HepG2 (cell line): ENCODE measurements at regions not wholly inside any gene's neighbourhood (a gene's known extent, or its start where the extent isn't known, plus 50 kb on each side); places are given as distances from the start of the nearest gene placed in this dataset.

Source experiments
- ATAC-seq: fragments of 200-7000 bp; cut with Tn5 transposase; 3 replicates; pipeline ENCODE4 v1.9.1; 2020; ENCODE audit warnings: mild to moderate bottlenecking, moderate library complexity
- BruUV-seq: library from RNA; stranded (reverse); fragments of 400-500 nt; replicated peaks from 2 replicates; lab custom pipeline; 2021; lab: Mats Ljungman, UMichigan
- CTCF ChIA-PET: fragments of 300-600 bp; formaldehyde crosslinking; extraction: SDS; loops from one replicate; lab custom pipeline; 2021; ENCODE audit warnings: low total read pairs, inconsistent platforms, low intra/inter-chr PET ratio; lab: Yijun Ruan, JAX
- POLR2A ChIA-PET: fragments of 350-600 bp; sonication (Branson Sonifier 250); formaldehyde crosslinking; loops from one replicate; lab custom pipeline; 2020; ENCODE audit warnings: antibody characterized with exemption, inconsistent platforms; lab: Yijun Ruan, JAX
- DNase-seq: peaks from one replicate; pipeline ENCODE4 v3.0.0-alpha.2; 2015; ENCODE audit warnings: low spot score
- FAIRE-seq: peaks from 3 replicates; lab custom pipeline; 2011; peaks lifted over from hg19 to GRCh38; lab: Jason Lieb, UNC
- H2AFZ ChIP-seq: one replicate; pipeline ENCODE4 v1.6.1; 2011; ENCODE audit warnings: low read length, inconsistent platforms
- H3K27ac ChIP-seq: fragments of 300-600 bp; 3 replicates; pipeline ENCODE4 v1.8.0; 2011; ENCODE audit warnings: mixed run types, mild to moderate bottlenecking, mixed read lengths, low read length, inconsistent platforms; ENCODE audit not compliant: insufficient read depth; ENCODE audit errors: extremely low read length
- H3K27me3 ChIP-seq, 2 experiments: fragments of 200-600 bp in 1 of 2; 2 replicates in 1 of 2; 3 replicates in 1 of 2; pipeline versions ENCODE4 v1.6.0 to v1.8.0; 2011; ENCODE audit warnings: low read length in 2 of 2, mild to moderate bottlenecking in 2 of 2, moderate library complexity in 2 of 2, inconsistent platforms in 1 of 2; ENCODE audit not compliant: insufficient read depth in 2 of 2, control insufficient read depth in 1 of 2
- H3K36me3 ChIP-seq, 2 experiments: fragments of 200-600 bp in 1 of 2; replicated peaks in 1 of 2; 2 replicates in 1 of 2; 3 replicates in 1 of 2; pipeline versions ENCODE4 v1.5.1 to v1.8.0; 2011; ENCODE audit warnings: low read length in 2 of 2, inconsistent platforms in 1 of 2; ENCODE audit not compliant: insufficient read depth in 2 of 2, control insufficient read depth in 1 of 2
- H3K4me1 ChIP-seq: 2 replicates; pipeline ENCODE4 v1.5.1; 2012; ENCODE audit warnings: low read length, inconsistent platforms; ENCODE audit not compliant: insufficient read depth
- H3K4me2 ChIP-seq: 2 replicates; pipeline ENCODE4 v1.6.0; 2011; ENCODE audit warnings: low read depth, low read length, inconsistent platforms
- H3K4me3 ChIP-seq, 3 experiments: fragments of 200-600 bp in 1 of 3; sonication (generic), shearing (Covaris generic) in 1 of 3; replicated peaks in 1 of 3; 2 replicates each; pipeline ENCODE4 v1.5.1; 2011 to 2016; ENCODE audit warnings: low read length in 3 of 3, inconsistent platforms in 2 of 3, low read depth in 2 of 3, mild to moderate bottlenecking in 2 of 3, control low read depth in 1 of 3, mixed read lengths in 1 of 3; ENCODE audit not compliant: insufficient read depth in 1 of 3
- H3K79me2 ChIP-seq: one replicate; pipeline ENCODE4 v1.6.1; 2011; ENCODE audit warnings: low read length, inconsistent platforms; ENCODE audit not compliant: insufficient read depth
- H3K9ac ChIP-seq: 2 replicates; pipeline ENCODE4 v1.6.0; 2011; ENCODE audit warnings: mild to moderate bottlenecking, low read depth, low read length, inconsistent platforms; ENCODE audit not compliant: insufficient read depth
- H3K9me3 ChIP-seq: 2 replicates; pipeline ENCODE4 v1.5.1; 2012; ENCODE audit warnings: mild to moderate bottlenecking, low read length
- H4K20me1 ChIP-seq: 2 replicates; pipeline ENCODE4 v1.6.0; 2011; ENCODE audit warnings: inconsistent platforms, mild to moderate bottlenecking, low read length, moderate library complexity; ENCODE audit not compliant: insufficient read depth
- AGO1 ChIP-seq: fragments of 200-400 bp; formaldehyde crosslinking; IDR thresholded peaks from 2 replicates; pipeline ENCODE4 v1.6.1; 2017; ENCODE audit warnings: mild to moderate bottlenecking, low read depth, low read length, moderate library complexity; ENCODE audit not compliant: poor library complexity, severe bottlenecking
- CHCHD3 ChIP-seq: sonication (generic); formaldehyde crosslinking; IDR thresholded peaks from 2 replicates; pipeline ENCODE4 v1.8.0; 2022; ENCODE audit warnings: mild to moderate bottlenecking, missing genetic modification reagents, moderate library complexity
- FLYWCH1 ChIP-seq: sonication (generic); formaldehyde crosslinking; IDR thresholded peaks from 2 replicates; pipeline ENCODE4 v1.8.1; 2023; ENCODE audit warnings: mild to moderate bottlenecking, missing genetic modification reagents
- GFI1 ChIP-seq: sonication (generic); formaldehyde crosslinking; IDR thresholded peaks from 2 replicates; pipeline ENCODE4 v1.5.0; 2020; ENCODE audit warnings: missing genetic modification reagents, mild to moderate bottlenecking, borderline replicate concordance
- JUN ChIP-seq: sonication (generic); formaldehyde crosslinking; IDR thresholded peaks from 2 replicates; pipeline ENCODE4 v1.4.0; 2020; ENCODE audit warnings: mild to moderate bottlenecking, missing genetic modification reagents
- NFE2L1 ChIP-seq: sonication (generic); formaldehyde crosslinking; IDR thresholded peaks from 2 replicates; pipeline ENCODE4 v1.4.0; 2020; ENCODE audit warnings: missing genetic modification reagents, mild to moderate bottlenecking, borderline replicate concordance
- POGZ ChIP-seq: sonication (generic); formaldehyde crosslinking; IDR thresholded peaks from 2 replicates; pipeline ENCODE4 v1.4.0; 2020; ENCODE audit warnings: mild to moderate bottlenecking, missing genetic modification reagents
- RARG ChIP-seq: sonication (generic); formaldehyde crosslinking; IDR thresholded peaks from 2 replicates; pipeline ENCODE4 v1.4.0; 2020; ENCODE audit warnings: low read depth, mild to moderate bottlenecking, missing genetic modification reagents
- RELA ChIP-seq: sonication (generic); formaldehyde crosslinking; IDR thresholded peaks from 2 replicates; pipeline ENCODE4 v1.4.0; 2020; ENCODE audit warnings: missing genetic modification reagents
- SAFB2 ChIP-seq: sonication (generic); formaldehyde crosslinking; IDR thresholded peaks from 2 replicates; pipeline ENCODE4 v1.5.1; 2020; ENCODE audit warnings: missing genetic modification reagents, low read depth, mild to moderate bottlenecking, borderline replicate concordance
- SIN3B ChIP-seq: fragments of 150-350 bp; IDR thresholded peaks from 2 replicates; pipeline ENCODE4 v1.6.1; 2014; ENCODE audit warnings: low read length
- SRSF4 ChIP-seq: fragments of 200-400 bp; formaldehyde crosslinking; IDR thresholded peaks from one replicate; pipeline ENCODE4 v1.6.1; 2018; ENCODE audit warnings: mild to moderate bottlenecking, low read depth, low read length, moderate library complexity; ENCODE audit not compliant: poor library complexity, severe bottlenecking
- ZBTB8A ChIP-seq: sonication (generic); formaldehyde crosslinking; IDR thresholded peaks from 2 replicates; pipeline ENCODE4 v1.4.0; 2020; ENCODE audit warnings: mild to moderate bottlenecking, low read depth, missing genetic modification reagents, borderline replicate concordance
- WGBS: methylation state at CpG from one replicate; pipeline ENCODE4 v1.1.6; 2017; ENCODE audit warnings: low lambda C conversion rate; 5-methylcytosine and 5-hydroxymethylcytosine counted together
- in situ Hi-C: cut with HindIII; loops from 2 replicates; pipeline ENCODE4 v1.10.0; 2017; ENCODE audit warnings: low pct_unique_long_range_greater_than_20kb; ENCODE audit not compliant: extremely low pct_ligation_motif_present
- intact Hi-C: fragments of 100-400 bp; cut with micrococcal nuclease; formaldehyde crosslinking; loops from one replicate; pipeline ENCODE4 v1.10.0; 2022; ENCODE audit not compliant: unreplicated experiment
- TF ChIP-seq, protein P1 (sequence below): sonication (generic); formaldehyde crosslinking; IDR thresholded peaks from 2 replicates; pipeline ENCODE4 v1.5.0; 2020; ENCODE audit warnings: mild to moderate bottlenecking, missing genetic modification reagents, moderate library complexity
- TF ChIP-seq, protein P2 (sequence below): sonication (generic); formaldehyde crosslinking; IDR thresholded peaks from 2 replicates; pipeline ENCODE4 v1.4.0; 2020; ENCODE audit warnings: missing genetic modification reagents, borderline replicate concordance
- TF ChIP-seq, protein P3 (sequence below): IDR thresholded peaks from 2 replicates; pipeline ENCODE4 v1.6.1; 2016; ENCODE audit warnings: missing compliant biosample characterization, missing genetic modification reagents, borderline replicate concordance
- TF ChIP-seq, protein P4 (sequence below): IDR thresholded peaks from 2 replicates; pipeline ENCODE4 v1.6.1; 2012; ENCODE audit warnings: low read depth, low read length, improper control_type of control experiment

DNA sequence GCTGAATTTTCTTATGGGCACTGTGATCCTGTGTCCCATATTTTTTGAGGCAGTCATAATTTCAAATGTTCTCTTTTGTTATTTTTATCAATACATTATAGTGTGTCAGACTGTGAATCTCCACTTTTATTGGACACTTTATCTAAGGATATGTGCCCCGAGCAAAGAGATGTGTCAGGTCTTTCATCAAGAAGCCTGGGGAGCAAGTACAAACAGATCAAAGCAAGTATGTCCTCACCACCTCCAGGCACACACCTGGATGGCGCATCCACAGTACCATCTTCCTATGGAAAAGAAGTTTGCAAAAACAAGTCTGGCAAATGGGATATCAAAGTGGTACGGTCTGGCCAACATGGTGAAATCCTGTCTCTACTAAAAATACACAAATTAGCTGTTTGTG is 81.0 kb upstream of the ZNF236 start:
- Histone ChIP-seq H3K79me2 (no peaks in the 10 kb centered on the region), H3K36me3 (no peaks in the 10 kb centered on the region), H3K9ac (no peak overlapping the region), H4K20me1 (no peaks in the 10 kb centered on the region), H3K4me2 (no peak overlapping the region), H3K4me1 (no peaks in the 10 kb centered on the region), H3K9me3 (no peaks in the 10 kb centered on the region), H3K27ac (no peak overlapping the region), H3K27me3 (peaks cover under 1 to 2% of the 10 kb centered on the region in 2 experiments; a peak in 3 of 5 replicates), H3K4me3 (no peak overlapping the region), H2AFZ (no peak overlapping the region)
- ATAC-seq (no peak), DNase-seq (no peak), FAIRE-seq (no peak)
- intact Hi-C loops (loop anchor here (2.0 kb wide), 1 partner anchor 29 kb away; no protein-coding TSS in a partner anchor), in situ Hi-C loops (no loop called here)
- no TSS peak for BruUV-seq
- WGBS, result 35% methylated on average over 3 of the region's 3 CpGs
- ChIA-PET CTCF (no interaction called here), POLR2A (no interaction called here)
- TF ChIP-seq FLYWCH1 (CRISPR knock-in tag) (no peak), RELA (CRISPR knock-in tag) (no peak), SAFB2 (no peak), ZBTB8A (CRISPR knock-in tag) (no peak), SIN3B (no peak), NFE2L1 (CRISPR knock-in tag) (no peak), AGO1 (no peak), JUN (CRISPR knock-in tag) (no peak), SRSF4 (no peak), CHCHD3 (CRISPR knock-in tag) (no peak), POGZ (CRISPR knock-in tag) (no peak), GFI1 (CRISPR knock-in tag) (no peak), RARG (CRISPR knock-in tag) (no peak)
- TF ChIP-seq, protein P1, sequence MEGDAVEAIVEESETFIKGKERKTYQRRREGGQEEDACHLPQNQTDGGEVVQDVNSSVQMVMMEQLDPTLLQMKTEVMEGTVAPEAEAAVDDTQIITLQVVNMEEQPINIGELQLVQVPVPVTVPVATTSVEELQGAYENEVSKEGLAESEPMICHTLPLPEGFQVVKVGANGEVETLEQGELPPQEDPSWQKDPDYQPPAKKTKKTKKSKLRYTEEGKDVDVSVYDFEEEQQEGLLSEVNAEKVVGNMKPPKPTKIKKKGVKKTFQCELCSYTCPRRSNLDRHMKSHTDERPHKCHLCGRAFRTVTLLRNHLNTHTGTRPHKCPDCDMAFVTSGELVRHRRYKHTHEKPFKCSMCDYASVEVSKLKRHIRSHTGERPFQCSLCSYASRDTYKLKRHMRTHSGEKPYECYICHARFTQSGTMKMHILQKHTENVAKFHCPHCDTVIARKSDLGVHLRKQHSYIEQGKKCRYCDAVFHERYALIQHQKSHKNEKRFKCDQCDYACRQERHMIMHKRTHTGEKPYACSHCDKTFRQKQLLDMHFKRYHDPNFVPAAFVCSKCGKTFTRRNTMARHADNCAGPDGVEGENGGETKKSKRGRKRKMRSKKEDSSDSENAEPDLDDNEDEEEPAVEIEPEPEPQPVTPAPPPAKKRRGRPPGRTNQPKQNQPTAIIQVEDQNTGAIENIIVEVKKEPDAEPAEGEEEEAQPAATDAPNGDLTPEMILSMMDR (CRISPR knock-in tag), result no peak
- TF ChIP-seq, protein P2, sequence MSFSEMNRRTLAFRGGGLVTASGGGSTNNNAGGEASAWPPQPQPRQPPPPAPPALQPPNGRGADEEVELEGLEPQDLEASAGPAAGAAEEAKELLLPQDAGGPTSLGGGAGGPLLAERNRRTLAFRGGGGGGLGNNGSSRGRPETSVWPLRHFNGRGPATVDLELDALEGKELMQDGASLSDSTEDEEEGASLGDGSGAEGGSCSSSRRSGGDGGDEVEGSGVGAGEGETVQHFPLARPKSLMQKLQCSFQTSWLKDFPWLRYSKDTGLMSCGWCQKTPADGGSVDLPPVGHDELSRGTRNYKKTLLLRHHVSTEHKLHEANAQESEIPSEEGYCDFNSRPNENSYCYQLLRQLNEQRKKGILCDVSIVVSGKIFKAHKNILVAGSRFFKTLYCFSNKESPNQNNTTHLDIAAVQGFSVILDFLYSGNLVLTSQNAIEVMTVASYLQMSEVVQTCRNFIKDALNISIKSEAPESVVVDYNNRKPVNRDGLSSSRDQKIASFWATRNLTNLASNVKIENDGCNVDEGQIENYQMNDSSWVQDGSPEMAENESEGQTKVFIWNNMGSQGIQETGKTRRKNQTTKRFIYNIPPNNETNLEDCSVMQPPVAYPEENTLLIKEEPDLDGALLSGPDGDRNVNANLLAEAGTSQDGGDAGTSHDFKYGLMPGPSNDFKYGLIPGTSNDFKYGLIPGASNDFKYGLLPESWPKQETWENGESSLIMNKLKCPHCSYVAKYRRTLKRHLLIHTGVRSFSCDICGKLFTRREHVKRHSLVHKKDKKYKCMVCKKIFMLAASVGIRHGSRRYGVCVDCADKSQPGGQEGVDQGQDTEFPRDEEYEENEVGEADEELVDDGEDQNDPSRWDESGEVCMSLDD, result no peak
- TF ChIP-seq, protein P3, sequence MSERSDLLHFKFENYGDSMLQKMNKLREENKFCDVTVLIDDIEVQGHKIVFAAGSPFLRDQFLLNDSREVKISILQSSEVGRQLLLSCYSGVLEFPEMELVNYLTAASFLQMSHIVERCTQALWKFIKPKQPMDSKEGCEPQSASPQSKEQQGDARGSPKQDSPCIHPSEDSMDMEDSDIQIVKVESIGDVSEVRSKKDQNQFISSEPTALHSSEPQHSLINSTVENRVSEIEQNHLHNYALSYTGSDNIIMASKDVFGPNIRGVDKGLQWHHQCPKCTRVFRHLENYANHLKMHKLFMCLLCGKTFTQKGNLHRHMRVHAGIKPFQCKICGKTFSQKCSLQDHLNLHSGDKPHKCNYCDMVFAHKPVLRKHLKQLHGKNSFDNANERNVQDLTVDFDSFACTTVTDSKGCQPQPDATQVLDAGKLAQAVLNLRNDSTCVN (CRISPR knock-in tag), result no peak
- TF ChIP-seq, protein P4, sequence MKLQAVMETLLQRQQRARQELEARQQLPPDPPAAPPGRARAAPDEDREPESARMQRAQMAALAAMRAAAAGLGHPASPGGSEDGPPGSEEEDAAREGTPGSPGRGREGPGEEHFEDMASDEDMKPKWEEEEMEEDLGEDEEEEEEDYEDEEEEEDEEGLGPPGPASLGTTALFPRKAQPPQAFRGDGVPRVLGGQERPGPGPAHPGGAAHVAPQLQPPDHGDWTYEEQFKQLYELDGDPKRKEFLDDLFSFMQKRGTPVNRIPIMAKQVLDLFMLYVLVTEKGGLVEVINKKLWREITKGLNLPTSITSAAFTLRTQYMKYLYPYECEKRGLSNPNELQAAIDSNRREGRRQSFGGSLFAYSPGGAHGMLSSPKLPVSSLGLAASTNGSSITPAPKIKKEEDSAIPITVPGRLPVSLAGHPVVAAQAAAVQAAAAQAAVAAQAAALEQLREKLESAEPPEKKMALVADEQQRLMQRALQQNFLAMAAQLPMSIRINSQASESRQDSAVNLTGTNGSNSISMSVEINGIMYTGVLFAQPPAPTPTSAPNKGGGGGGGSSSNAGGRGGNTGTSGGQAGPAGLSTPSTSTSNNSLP, result no peak
